ENCODE measurements at regions not wholly inside any gene's neighbourhood (a gene's known extent, or its start where the extent isn't known, plus 50 kb on each side); places are given as distances from the start of the nearest gene placed in this dataset.
"Not testable (repeated sequence)": the region's sequence is repeated elsewhere in the genome, so short reads cannot be mapped to it uniquely, and the experiment has no call there.

GRCh38 chr12:33617218-33617617 lies 177.6 kb upstream of the SYT10 start:
- H3K9me3 ChIP-seq (ENCODE audit: insufficient read depth, low read depth, low read length): peaks cover 4% of the 10 kb centered on the region; the same call in 1 of the 2 replicates
- H3F3A ChIP-seq (ENCODE audit: low read depth): no peaks in the 10 kb centered on the region
- no peak overlapping the region for H3K9ac ChIP-seq (ENCODE audit: low read depth, low read length, poor library complexity, severe bottlenecking)
- H3K79me2 ChIP-seq (ENCODE audit: insufficient read depth, low read length): no peaks in the 10 kb centered on the region
- H3K4me1 ChIP-seq (ENCODE audit: insufficient read depth, low read length, poor library complexity, severe bottlenecking): no peaks in the 10 kb centered on the region
- H3K4me2 ChIP-seq (ENCODE audit: low read depth, low read length, poor library complexity, severe bottlenecking): no peak overlapping the region
- no peaks in the 10 kb centered on the region for H4K20me1 ChIP-seq (ENCODE audit: insufficient read depth, low read length, poor library complexity, severe bottlenecking)
- H3K9me2 ChIP-seq (replicated peaks; ENCODE audit: low read depth, low read length): no peaks in the 10 kb centered on the region
- H2AFZ ChIP-seq (ENCODE audit: low read length): no peak overlapping the region
- no peak for TF ChIP-seq EZH2phosphoT487 (IDR thresholded peaks at IDR 0.05; ENCODE audit: borderline replicate concordance)
- TF ChIP-seq CTCF (conservative IDR thresholded peaks at IDR 0.05; ENCODE audit: low read length): no peak
- H3K36me3 ChIP-seq (ENCODE audit: insufficient read depth, low read length): no peaks in the 10 kb centered on the region
- H3K27me3 ChIP-seq (ENCODE audit: insufficient read depth, low read length, poor library complexity, severe bottlenecking): no peaks in the 10 kb centered on the region
- no peak overlapping the region for H3K4me3 ChIP-seq (ENCODE audit: low read length, poor library complexity, severe bottlenecking)

- Histone ChIP-seq H3K9me3 (ENCODE audit: insufficient read depth, low read depth, low read length) (no peaks in the 10 kb centered on the region), H3K27me3 (ENCODE audit: insufficient read depth, low read length, poor library complexity, severe bottlenecking) (no peaks in the 10 kb centered on the region), H3K4me1 (ENCODE audit: insufficient read depth, low read length, poor library complexity, severe bottlenecking) (no peaks in the 10 kb centered on the region), H3K79me2 (ENCODE audit: insufficient read depth, low read length) (no peaks in the 10 kb centered on the region), H2AFZ (ENCODE audit: low read length) (no peak overlapping the region), H3K9ac (ENCODE audit: low read depth, low read length, poor library complexity, severe bottlenecking) (no peak overlapping the region), H3F3A (ENCODE audit: low read depth) (no peaks in the 10 kb centered on the region), H4K20me1 (ENCODE audit: insufficient read depth, low read length, poor library complexity, severe bottlenecking) (no peaks in the 10 kb centered on the region), H3K36me3 (ENCODE audit: insufficient read depth, low read length) (no peaks in the 10 kb centered on the region), H3K4me3 (ENCODE audit: low read length, poor library complexity, severe bottlenecking) (no peak overlapping the region), H3K4me2 (ENCODE audit: low read depth, low read length, poor library complexity, severe bottlenecking) (no peak overlapping the region), H3K9me2 (replicated peaks; ENCODE audit: low read depth, low read length) (no peaks in the 10 kb centered on the region)
- TF ChIP-seq CTCF (conservative IDR thresholded peaks at IDR 0.05; ENCODE audit: low read length): no peak
- no peak for TF ChIP-seq EZH2phosphoT487 (IDR thresholded peaks at IDR 0.05; ENCODE audit: borderline replicate concordance)
Measured at GRCh38 chr12:33628087-33628486, 188.5 kb upstream of the SYT10 start.

- Histone ChIP-seq H2AFZ (ENCODE audit: low read length) (no peak overlapping the region), H3K4me2 (ENCODE audit: low read depth, low read length, poor library complexity, severe bottlenecking) (no peak overlapping the region)
Measured at GRCh38 chr12:33634544-33634943, 194.9 kb upstream of the SYT10 start.

GRCh38 chr12:33636930-33637329 lies 197.3 kb upstream of the SYT10 start:
- H3K36me3 ChIP-seq (ENCODE audit: insufficient read depth, low read length); H3K4me3 ChIP-seq (ENCODE audit: low read length, poor library complexity, severe bottlenecking); H2AFZ ChIP-seq (ENCODE audit: low read length); H3K4me1 ChIP-seq (ENCODE audit: insufficient read depth, low read length, poor library complexity, severe bottlenecking); H3K4me2 ChIP-seq (ENCODE audit: low read depth, low read length, poor library complexity, severe bottlenecking); H3K9me3 ChIP-seq (ENCODE audit: insufficient read depth, low read depth, low read length); H3K9me2 ChIP-seq (replicated peaks; ENCODE audit: low read depth, low read length); H3F3A ChIP-seq (ENCODE audit: low read depth); H3K9ac ChIP-seq (ENCODE audit: low read depth, low read length, poor library complexity, severe bottlenecking); H3K27me3 ChIP-seq (ENCODE audit: insufficient read depth, low read length, poor library complexity, severe bottlenecking); H4K20me1 ChIP-seq (ENCODE audit: insufficient read depth, low read length, poor library complexity, severe bottlenecking); H3K79me2 ChIP-seq (ENCODE audit: insufficient read depth, low read length): not testable (repeated sequence)

More at GRCh38 chr12:33634544-33634943, 194.9 kb upstream of the SYT10 start:
- Histone ChIP-seq H3K9me2 (replicated peaks; ENCODE audit: low read depth, low read length) (no peaks in the 10 kb centered on the region), H3F3A (ENCODE audit: low read depth) (no peaks in the 10 kb centered on the region), H3K4me1 (ENCODE audit: insufficient read depth, low read length, poor library complexity, severe bottlenecking) (no peaks in the 10 kb centered on the region), H3K36me3 (ENCODE audit: insufficient read depth, low read length) (no peaks in the 10 kb centered on the region), H3K4me3 (ENCODE audit: low read length, poor library complexity, severe bottlenecking) (no peak overlapping the region), H3K9me3 (ENCODE audit: insufficient read depth, low read depth, low read length) (no peaks in the 10 kb centered on the region), H3K9ac (ENCODE audit: low read depth, low read length, poor library complexity, severe bottlenecking) (no peak overlapping the region), H3K27me3 (ENCODE audit: insufficient read depth, low read length, poor library complexity, severe bottlenecking) (no peaks in the 10 kb centered on the region), H4K20me1 (ENCODE audit: insufficient read depth, low read length, poor library complexity, severe bottlenecking) (no peaks in the 10 kb centered on the region), H3K79me2 (ENCODE audit: insufficient read depth, low read length) (no peaks in the 10 kb centered on the region)
- TF ChIP-seq CTCF (conservative IDR thresholded peaks at IDR 0.05; ENCODE audit: low read length) (no peak), EZH2phosphoT487 (IDR thresholded peaks at IDR 0.05; ENCODE audit: borderline replicate concordance) (no peak)

Measured in Loucy (cell line).